ENCODE measurements at regions not wholly inside any gene's neighbourhood (a gene's known extent, or its start where the extent isn't known, plus 50 kb on each side); places are given as distances from the start of the nearest gene placed in this dataset.

- TF ChIP-seq EZH2 (IDR thresholded peaks at IDR 0.05) (no peak), POLR2A (IDR thresholded peaks at IDR 0.05; ENCODE audit: borderline replicate concordance, extremely low read depth, insufficient read depth, insufficient read length) (no peak), YY1 (IDR thresholded peaks at IDR 0.05; ENCODE audit: extremely low read depth, insufficient replicate concordance, low read depth, low read length) (no peak), EGR1 (IDR thresholded peaks at IDR 0.05; ENCODE audit: low read depth) (no peak), MAX (IDR thresholded peaks at IDR 0.05) (no peak), CTCF (IDR thresholded peaks at IDR 0.05 in 2 of 3, conservative IDR thresholded peaks at IDR 0.05 in 1 of 3; ENCODE audit: borderline replicate concordance in 1 of 3, insufficient read depth in 1 of 3, low read depth in 2 of 3, low read length in 2 of 3) (no peak), SRF (IDR thresholded peaks at IDR 0.05; ENCODE audit: low read depth) (no peak), JUND (IDR thresholded peaks at IDR 0.05) (no peak)
Observed at GRCh38 chr5:82635561-82636288, 357.6 kb upstream of the RPS23 start.
